Calu3 (cell line): ENCODE measurements at regions not wholly inside any gene's neighbourhood (a gene's known extent, or its start where the extent isn't known, plus 50 kb on each side); places are given as distances from the start of the nearest gene placed in this dataset.

Source experiments
- BruUV-seq: library from RNA; stranded (reverse); fragments of 400-500 nt; replicated peaks from 2 replicates; lab custom pipeline; 2021; lab: Mats Ljungman, UMichigan
- CTCF ChIA-PET: fragments of 300-600 bp; sonication (Branson Sonifier 250); formaldehyde crosslinking; loops from one replicate; lab custom pipeline; 2022; ENCODE audit warnings: antibody characterized with exemption; lab: Charles Lee
- DNase-seq: peaks from one replicate; pipeline ENCODE4 v3.0.0; 2022
- H3K27ac Mint-ChIP-seq: one replicate; pipeline ENCODE4 v1.8.0; 2022; ENCODE audit warnings: mixed read lengths; ENCODE audit not compliant: unreplicated experiment
- H3K27me3 Mint-ChIP-seq: one replicate; pipeline ENCODE4 v1.8.0; 2022; ENCODE audit warnings: mixed read lengths; ENCODE audit not compliant: unreplicated experiment
- H3K36me3 Mint-ChIP-seq: one replicate; pipeline ENCODE4 v1.8.0; 2022; ENCODE audit warnings: mild to moderate bottlenecking, moderate library complexity, mixed read lengths; ENCODE audit not compliant: insufficient read depth, unreplicated experiment
- H3K4me1 Mint-ChIP-seq: one replicate; pipeline ENCODE4 v1.8.0; 2022; ENCODE audit warnings: mild to moderate bottlenecking, low read depth, mixed read lengths; ENCODE audit not compliant: unreplicated experiment
- H3K4me3 Mint-ChIP-seq: one replicate; pipeline ENCODE4 v1.8.0; 2022; ENCODE audit warnings: mild to moderate bottlenecking, low read depth, moderate library complexity, mixed read lengths; ENCODE audit not compliant: unreplicated experiment
- H3K9me3 Mint-ChIP-seq: one replicate; pipeline ENCODE4 v1.8.0; 2022; ENCODE audit warnings: low read depth, mixed read lengths; ENCODE audit not compliant: unreplicated experiment
- CTCF ChIP-seq: fragments of 200-600 bp; IDR thresholded peaks from one replicate; pipeline ENCODE4 v1.8.0; 2022; ENCODE audit warnings: antibody characterized with exemption; ENCODE audit not compliant: unreplicated experiment
- intact Hi-C: fragments of 100-400 bp; cut with micrococcal nuclease; formaldehyde crosslinking; loops from one replicate; pipeline ENCODE4 v1.10.0; 2022; ENCODE audit not compliant: unreplicated experiment

GRCh38 chr4:175033162-175033561 is 115.0 kb downstream of the ADAM29 start:
- CTCF ChIA-PET = no interaction called here
- no peak overlapping the region for H3K27ac Mint-ChIP-seq

DNA sequence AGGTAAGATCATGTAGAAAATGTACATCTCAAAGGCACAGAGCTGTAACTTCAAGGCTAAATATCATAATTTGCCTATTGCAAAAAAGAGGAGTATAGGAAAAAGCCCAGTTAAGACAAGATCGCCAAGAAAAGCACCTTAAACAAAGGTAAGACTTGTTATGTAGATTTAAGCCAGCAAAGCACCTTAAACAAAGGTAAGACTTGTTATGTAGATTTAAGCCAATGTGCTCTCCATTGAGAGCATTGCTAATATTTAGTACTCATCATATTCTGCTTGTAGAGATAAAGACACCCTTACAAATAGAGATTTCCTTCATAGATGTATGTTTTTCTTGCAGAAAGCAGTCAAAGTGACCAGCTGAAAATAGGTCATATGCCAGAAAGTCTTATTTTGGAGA is 115.8 kb downstream of the ADAM29 start:
- no peak for DNase-seq
- intact Hi-C loops = no loop called here
- no TSS peak for BruUV-seq
- Mint-ChIP-seq H3K4me3 (no peak overlapping the region), H3K27me3 (no peaks in the 10 kb centered on the region), H3K9me3 (peaks cover 5% of the 10 kb centered on the region), H3K4me1 (no peaks in the 10 kb centered on the region), H3K36me3 (no peaks in the 10 kb centered on the region), H3K27ac (no peak overlapping the region)
- TF ChIP-seq CTCF = no peak
- CTCF ChIA-PET = no interaction called here

More at GRCh38 chr4:175033162-175033561, 115.0 kb downstream of the ADAM29 start:
- Mint-ChIP-seq H3K36me3 (no peaks in the 10 kb centered on the region), H3K27me3 (no peaks in the 10 kb centered on the region), H3K4me3 (no peak overlapping the region), H3K9me3 (peaks cover 5% of the 10 kb centered on the region), H3K4me1 (no peaks in the 10 kb centered on the region)
- DNase-seq = no peak
- no peak for TF ChIP-seq CTCF
- intact Hi-C loops = no loop called here
- no TSS peak for BruUV-seq

DNA sequence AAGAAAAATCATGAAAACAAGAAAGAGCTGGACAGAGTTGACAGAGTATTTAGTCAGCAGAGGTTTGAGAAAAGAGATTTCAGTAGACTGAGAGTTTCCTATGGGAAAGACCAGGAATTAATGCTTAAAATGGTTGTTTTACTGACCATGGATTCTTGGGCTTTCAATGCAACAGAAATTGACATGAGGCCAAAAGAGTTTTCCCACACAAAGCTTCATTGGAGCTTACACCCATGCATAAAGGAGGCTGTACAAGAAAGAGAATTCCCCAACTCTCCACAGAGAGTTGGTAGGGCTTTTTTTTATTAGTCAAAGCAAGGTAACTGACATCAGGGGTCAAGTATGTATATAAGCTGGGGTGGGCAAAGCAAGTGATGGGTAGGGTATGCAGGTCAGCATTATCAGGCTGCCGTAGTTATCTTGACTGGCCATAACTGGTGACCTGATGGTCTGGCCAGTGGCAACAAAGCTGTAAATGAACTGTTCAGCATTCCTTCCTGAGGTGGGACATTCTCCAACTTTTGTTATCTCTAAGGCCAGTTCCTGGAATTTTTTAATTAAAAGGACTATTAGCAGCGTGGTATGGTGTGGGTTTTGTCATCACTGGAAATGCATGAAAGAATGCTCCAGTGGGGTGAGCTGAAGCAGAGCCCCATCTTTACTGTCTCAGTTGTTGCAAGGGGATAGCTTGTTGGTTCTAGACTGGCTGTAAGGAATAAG is 117.0 kb downstream of the ADAM29 start:
- Mint-ChIP-seq H3K36me3 (no peaks in the 10 kb centered on the region), H3K27ac (no peak overlapping the region), H3K4me3 (no peak overlapping the region), H3K27me3 (no peaks in the 10 kb centered on the region), H3K4me1 (no peaks in the 10 kb centered on the region), H3K9me3 (peaks cover 5% of the 10 kb centered on the region)
- TF ChIP-seq CTCF = no peak
- DNase-seq = no peak
- CTCF ChIA-PET = interaction anchor here (0.7 kb wide), 1 partner anchor 179 kb away, joined by 3 read pairs; no protein-coding TSS in a partner anchor
- BruUV-seq = no TSS peak
- intact Hi-C loops = no loop called here

GRCh38 chr4:175035905-175036304 is 117.7 kb downstream of the ADAM29 start:
- no peaks in the 10 kb centered on the region for H3K36me3 Mint-ChIP-seq
- peaks cover 5% of the 10 kb centered on the region for H3K9me3 Mint-ChIP-seq
- H3K4me3 Mint-ChIP-seq = no peak overlapping the region
- no peak overlapping the region for H3K27ac Mint-ChIP-seq
- H3K4me1 Mint-ChIP-seq = no peaks in the 10 kb centered on the region
- no peak for DNase-seq
- TF ChIP-seq CTCF = no peak
- H3K27me3 Mint-ChIP-seq = no peaks in the 10 kb centered on the region
- CTCF ChIA-PET = no interaction called here
- no TSS peak for BruUV-seq
- intact Hi-C loops = no loop called here
